Lower lobe of right lung (tissue), 2 donors: ENCODE measurements at regions not wholly inside any gene's neighbourhood (a gene's known extent, or its start where the extent isn't known, plus 50 kb on each side); places are given as distances from the start of the nearest gene placed in this dataset.

ENCODE experiments used
- ATAC-seq, 2 donors: fragments of 200-7000 bp; cut with Tn5 transposase; one replicate each; pipeline ENCODE4 v1.9.1; 2020 to 2022; ENCODE audit warnings: mild to moderate bottlenecking in 2 of 2, moderate library complexity in 2 of 2
- DNase-seq: peaks from one replicate; pipeline ENCODE4 v3.0.0-alpha.2; 2020
- H3K27ac ChIP-seq: fragments of 200-600 bp; one replicate; pipeline ENCODE4 v1.8.0; 2022
- H3K27me3 ChIP-seq: fragments of 200-600 bp; one replicate; pipeline ENCODE4 v1.8.0; 2022; ENCODE audit warnings: low read depth
- H3K36me3 ChIP-seq: fragments of 200-600 bp; one replicate; pipeline ENCODE4 v1.8.0; 2022; ENCODE audit warnings: mild to moderate bottlenecking
- H3K4me1 ChIP-seq: fragments of 200-600 bp; one replicate; pipeline ENCODE4 v1.8.0; 2022
- H3K4me3 ChIP-seq: fragments of 200-600 bp; one replicate; pipeline ENCODE4 v1.8.0; 2022; ENCODE audit warnings: mild to moderate bottlenecking
- H3K9me3 ChIP-seq: fragments of 200-600 bp; one replicate; pipeline ENCODE4 v1.8.0; 2022
- CTCF ChIP-seq: fragments of 200-600 bp; IDR thresholded peaks from one replicate; pipeline ENCODE4 v1.8.0; 2022; ENCODE audit warnings: antibody characterized with exemption, mild to moderate bottlenecking
- intact Hi-C: fragments of 100-400 bp; cut with DNase I; formaldehyde crosslinking; loops from one replicate; pipeline ENCODE4 v1.11.0; 2022
- donor health status: DM: no; HTN: yes; CAD: no; lungs with severe emphysema.

GRCh38 chr18:60593249-60593648 is 220.7 kb upstream of the MC4R start:
- no peak for ATAC-seq

GRCh38 chr18:60596928-60597327 is 224.4 kb upstream of the MC4R start:
- Histone ChIP-seq H3K36me3 (no peaks in the 10 kb centered on the region), H3K27me3 (no peaks in the 10 kb centered on the region), H3K4me1 (no peaks in the 10 kb centered on the region), H3K9me3 (no peaks in the 10 kb centered on the region), H3K27ac (no peak overlapping the region), H3K4me3 (no peak overlapping the region)
- DNase-seq (no peak), ATAC-seq (no peak)
- intact Hi-C loops, result no loop called here
- TF ChIP-seq CTCF, result no peak

More at GRCh38 chr18:60593249-60593648, 220.7 kb upstream of the MC4R start:
- no peak for DNase-seq
- Histone ChIP-seq H3K27me3 (no peaks in the 10 kb centered on the region), H3K4me1 (no peaks in the 10 kb centered on the region), H3K9me3 (no peaks in the 10 kb centered on the region), H3K4me3 (no peak overlapping the region), H3K27ac (no peak overlapping the region), H3K36me3 (no peaks in the 10 kb centered on the region)
- intact Hi-C loops, result no loop called here
- no peak for TF ChIP-seq CTCF

- intact Hi-C loops, result no loop called here
- Histone ChIP-seq H3K36me3 (no peaks in the 10 kb centered on the region), H3K27me3 (no peaks in the 10 kb centered on the region), H3K4me3 (no peak overlapping the region), H3K9me3 (no peaks in the 10 kb centered on the region), H3K27ac (no peak overlapping the region), H3K4me1 (no peaks in the 10 kb centered on the region)
- ATAC-seq (no peak), DNase-seq (no peak)
- TF ChIP-seq CTCF, result no peak
Observed at GRCh38 chr18:60599267-60599666, 226.7 kb upstream of the MC4R start.

- no peak for TF ChIP-seq CTCF
- H3K9me3 ChIP-seq, result no peaks in the 10 kb centered on the region
- H3K36me3 ChIP-seq, result no peaks in the 10 kb centered on the region
- intact Hi-C loops, result no loop called here
- ATAC-seq (no peak), DNase-seq (no peak)
- no peak overlapping the region for H3K27ac ChIP-seq
- no peaks in the 10 kb centered on the region for H3K27me3 ChIP-seq
- H3K4me1 ChIP-seq, result no peaks in the 10 kb centered on the region
- H3K4me3 ChIP-seq, result no peak overlapping the region
Observed at GRCh38 chr18:60599995-60600394, 227.4 kb upstream of the MC4R start.

GRCh38 chr18:60601249-60601648 is 228.7 kb upstream of the MC4R start:
- no peak overlapping the region for H3K4me3 ChIP-seq
- no peak overlapping the region for H3K27ac ChIP-seq
- H3K36me3 ChIP-seq, result no peaks in the 10 kb centered on the region
- intact Hi-C loops, result no loop called here
- H3K4me1 ChIP-seq, result no peaks in the 10 kb centered on the region
- no peak for ATAC-seq
- no peak for DNase-seq
- no peaks in the 10 kb centered on the region for H3K27me3 ChIP-seq
- H3K9me3 ChIP-seq, result no peaks in the 10 kb centered on the region
- no peak for TF ChIP-seq CTCF

GRCh38 chr18:60623331-60623730 is 250.8 kb upstream of the MC4R start:
- H3K9me3 ChIP-seq, result no peaks in the 10 kb centered on the region

More at GRCh38 chr18:60623331-60623730, 250.8 kb upstream of the MC4R start:
- H3K36me3 ChIP-seq, result no peaks in the 10 kb centered on the region
- no peaks in the 10 kb centered on the region for H3K4me1 ChIP-seq
- intact Hi-C loops, result no loop called here
- no peak for ATAC-seq
- TF ChIP-seq CTCF, result no peak
- H3K27me3 ChIP-seq, result no peaks in the 10 kb centered on the region
- H3K4me3 ChIP-seq, result no peak overlapping the region
- no peak overlapping the region for H3K27ac ChIP-seq
- DNase-seq, result no peak
